ENCODE measurements at regions not wholly inside any gene's neighbourhood (a gene's known extent, or its start where the extent isn't known, plus 50 kb on each side); places are given as distances from the start of the nearest gene placed in this dataset.

- intact Hi-C loops (cut with DNase I; ENCODE audit: low total_unique reads) (no loop called here), in situ Hi-C loops (cut with MboI; ENCODE audit: low sequenced_read_pairs in 4 of 4) (no loop called here)
- Histone ChIP-seq H3K27ac (peak overlapping the region in 1 of 4 donors; percentile 46), H3K9me3 (no peaks in the 10 kb centered on the region), H3K36me3 (no peaks in the 10 kb centered on the region), H3K4me1 (peaks cover 0 to 29% of the 10 kb centered on the region in 2 donors), H3K27me3 (no peaks in the 10 kb centered on the region), H3K4me3 (no peak overlapping the region)
- ATAC-seq (peak in 1 of 2 donors; percentile 15), DNase-seq (peak in 1 of 2 donors; percentile 25)
- TF ChIP-seq POLR2A (IDR thresholded peaks at IDR 0.05) (no peak), CTCF (IDR thresholded peaks at IDR 0.05 in 4 of 5, conservative IDR thresholded peaks at IDR 0.05 in 1 of 5) (no peak)
Observed at GRCh38 chr4:128519163-128519830, 231.7 kb upstream of the PGRMC2 start.

GRCh38 chr4:128517739-128518510 lies 230.3 kb upstream of the PGRMC2 start:
- ATAC-seq (peak; percentile 75), DNase-seq (peak in 1 of 2 donors; percentile 40)
- TF ChIP-seq CTCF (IDR thresholded peaks at IDR 0.05 in 4 of 5, conservative IDR thresholded peaks at IDR 0.05 in 1 of 5), result no peak
- TF ChIP-seq POLR2A (IDR thresholded peaks at IDR 0.05), result no peak
- Histone ChIP-seq H3K9me3 (no peaks in the 10 kb centered on the region), H3K4me1 (peaks cover 0 to 27% of the 10 kb centered on the region in 2 donors), H3K36me3 (no peaks in the 10 kb centered on the region), H3K27ac (peak overlapping the region; percentile 15 to 48 (median 34)), H3K4me3 (no peak overlapping the region), H3K27me3 (no peaks in the 10 kb centered on the region)
- in situ Hi-C loops (cut with MboI; ENCODE audit: low sequenced_read_pairs in 4 of 4) (no loop called here), intact Hi-C loops (cut with DNase I; ENCODE audit: low total_unique reads) (no loop called here)

- no peak for DNase-seq
Observed at GRCh38 chr4:128517096-128517738, 229.6 kb upstream of the PGRMC2 start.

More at GRCh38 chr4:128517096-128517738, 229.6 kb upstream of the PGRMC2 start:
- Histone ChIP-seq H3K4me3 (no peak overlapping the region), H3K9me3 (no peaks in the 10 kb centered on the region), H3K27me3 (no peaks in the 10 kb centered on the region), H3K27ac (peak overlapping the region; percentile 15 to 48 (median 34)), H3K4me1 (peaks cover 0 to 27% of the 10 kb centered on the region in 2 donors), H3K36me3 (no peaks in the 10 kb centered on the region)
- no peak for TF ChIP-seq CTCF (IDR thresholded peaks at IDR 0.05 in 4 of 5, conservative IDR thresholded peaks at IDR 0.05 in 1 of 5)
- TF ChIP-seq POLR2A (IDR thresholded peaks at IDR 0.05), result no peak
- no peak for ATAC-seq
- intact Hi-C loops (cut with DNase I; ENCODE audit: low total_unique reads), result no loop called here
- in situ Hi-C loops (cut with MboI; ENCODE audit: low sequenced_read_pairs in 4 of 4), result no loop called here

Measured in gastrocnemius medialis (tissue), 4 donors.